OCI-LY1 (cell line): ENCODE measurements at regions not wholly inside any gene's neighbourhood (a gene's known extent, or its start where the extent isn't known, plus 50 kb on each side); places are given as distances from the start of the nearest gene placed in this dataset.

Experiments used
- H2AFZ ChIP-seq: fragments of 200-600 bp; sonication (generic), shearing (Covaris generic); 2 replicates; pipeline ENCODE4 v1.6.0; 2014; ENCODE audit warnings: antibody characterized with exemption, mild to moderate bottlenecking, low read length
- H3F3A ChIP-seq: fragments of 200-600 bp; sonication (generic), shearing (Covaris generic); 2 replicates; pipeline ENCODE4 v1.6.0; 2014; ENCODE audit warnings: mild to moderate bottlenecking, antibody characterized with exemption, low read length, moderate library complexity; ENCODE audit not compliant: insufficient read depth
- H3K27ac ChIP-seq: fragments of 200-600 bp; sonication (generic); 2 replicates; pipeline ENCODE4 v1.5.1; 2014; ENCODE audit warnings: low read length, mixed run types, mild to moderate bottlenecking, low read depth; ENCODE audit not compliant: poor library complexity, severe bottlenecking
- H3K27me3 ChIP-seq: fragments of 200-600 bp; sonication (generic); 2 replicates; pipeline ENCODE4 v1.6.0; 2014; ENCODE audit warnings: antibody characterized with exemption, mild to moderate bottlenecking, low read length, moderate library complexity; ENCODE audit not compliant: insufficient read depth
- H3K36me3 ChIP-seq: fragments of 200-600 bp; sonication (generic); 2 replicates; pipeline ENCODE4 v1.6.1; 2014; ENCODE audit warnings: mild to moderate bottlenecking, antibody characterized with exemption, low read length, moderate library complexity, mixed read lengths; ENCODE audit not compliant: insufficient read depth
- H3K4me1 ChIP-seq: fragments of 200-600 bp; sonication (generic); 2 replicates; pipeline ENCODE4 v1.5.1; 2014; ENCODE audit warnings: mild to moderate bottlenecking, low read length, moderate library complexity; ENCODE audit not compliant: insufficient read depth, severe bottlenecking
- H3K4me2 ChIP-seq: fragments of 200-600 bp; sonication (generic), shearing (Covaris generic); 2 replicates; pipeline ENCODE4 v1.6.1; 2014; ENCODE audit warnings: low read length
- H3K4me3 ChIP-seq: fragments of 200-600 bp; sonication (generic); 2 replicates; pipeline ENCODE4 v1.5.1; 2014; ENCODE audit warnings: low read length, low read depth, mild to moderate bottlenecking, mixed read lengths; ENCODE audit not compliant: poor library complexity, severe bottlenecking
- H3K79me2 ChIP-seq: fragments of 200-600 bp; shearing (Covaris generic); 2 replicates; pipeline ENCODE4 v1.6.1; 2016; ENCODE audit warnings: mixed run types, low read length, mixed read lengths; ENCODE audit not compliant: insufficient read depth
- H3K9ac ChIP-seq: fragments of 200-600 bp; sonication (generic), shearing (Covaris generic); 2 replicates; pipeline ENCODE4 v1.6.1; 2014; ENCODE audit warnings: mild to moderate bottlenecking, low read length, mixed read lengths
- H3K9me2 ChIP-seq: fragments of 200-600 bp; sonication (generic), shearing (Covaris generic); 2 replicates; pipeline ENCODE4 v1.6.1; 2014; ENCODE audit warnings: low read depth, mild to moderate bottlenecking, low read length, mixed read lengths
- H3K9me3 ChIP-seq: fragments of 200-600 bp; shearing (Covaris generic); 2 replicates; pipeline ENCODE4 v1.6.1; 2014; ENCODE audit warnings: low read length, mixed read lengths
- H4K20me1 ChIP-seq: fragments of 200-600 bp; sonication (generic), shearing (Covaris generic); 2 replicates; pipeline ENCODE4 v1.6.0; 2016; ENCODE audit warnings: mild to moderate bottlenecking, low read length; ENCODE audit not compliant: insufficient read depth
- CTCF ChIP-seq: fragments of 200-600 bp; sonication (generic), shearing (Covaris generic); IDR thresholded peaks from 2 replicates; pipeline ENCODE4 v1.5.1; 2017; ENCODE audit warnings: mild to moderate bottlenecking, antibody characterized with exemption, low read length, moderate library complexity, mixed read lengths
- EZH2 ChIP-seq: fragments of 200-600 bp; sonication (generic), shearing (Covaris generic); IDR thresholded peaks from 2 replicates; pipeline ENCODE4 v1.8.0; 2017; ENCODE audit warnings: borderline replicate concordance, mixed run types, mild to moderate bottlenecking, antibody characterized with exemption, low read length, moderate library complexity, mixed read lengths

- no peak overlapping the region for H3K4me2 ChIP-seq
Observed at GRCh38 chr6:71444222-71444621, 155.6 kb downstream of the OGFRL1 start.

GRCh38 chr6:71446057-71446456, 157.4 kb downstream of the OGFRL1 start:
- H3K4me2 ChIP-seq, result no peak overlapping the region
- no peaks in the 10 kb centered on the region for H4K20me1 ChIP-seq
- H3K4me1 ChIP-seq, result no peaks in the 10 kb centered on the region
- H2AFZ ChIP-seq, result no peak overlapping the region
- TF ChIP-seq EZH2, result no peak
- no peak for TF ChIP-seq CTCF
- H3K27ac ChIP-seq, result no peak overlapping the region
- H3F3A ChIP-seq, result no peaks in the 10 kb centered on the region
- H3K9ac ChIP-seq, result no peak overlapping the region
- H3K79me2 ChIP-seq, result no peaks in the 10 kb centered on the region
- no peak overlapping the region for H3K4me3 ChIP-seq
- H3K9me3 ChIP-seq, result no peaks in the 10 kb centered on the region
- H3K36me3 ChIP-seq, result no peaks in the 10 kb centered on the region
- H3K27me3 ChIP-seq, result no peaks in the 10 kb centered on the region
- no peaks in the 10 kb centered on the region for H3K9me2 ChIP-seq

More at GRCh38 chr6:71444222-71444621, 155.6 kb downstream of the OGFRL1 start:
- no peak overlapping the region for H2AFZ ChIP-seq
- TF ChIP-seq EZH2 (no peak), CTCF (peak; percentile 17; the same call in 1 of the 2 replicates)
- no peaks in the 10 kb centered on the region for H3K9me2 ChIP-seq
- no peaks in the 10 kb centered on the region for H3K9me3 ChIP-seq
- no peak overlapping the region for H3K27ac ChIP-seq
- H3K4me1 ChIP-seq, result no peaks in the 10 kb centered on the region
- H3F3A ChIP-seq, result no peaks in the 10 kb centered on the region
- no peaks in the 10 kb centered on the region for H3K79me2 ChIP-seq
- no peaks in the 10 kb centered on the region for H4K20me1 ChIP-seq
- H3K9ac ChIP-seq, result no peak overlapping the region
- no peak overlapping the region for H3K4me3 ChIP-seq
- H3K27me3 ChIP-seq, result no peaks in the 10 kb centered on the region
- H3K36me3 ChIP-seq, result no peaks in the 10 kb centered on the region

GRCh38 chr6:71446470-71446869, 157.9 kb downstream of the OGFRL1 start:
- Histone ChIP-seq H3K36me3 (no peaks in the 10 kb centered on the region), H3K9ac (no peak overlapping the region), H3K4me2 (no peak overlapping the region), H3K79me2 (no peaks in the 10 kb centered on the region), H3K27me3 (no peaks in the 10 kb centered on the region), H3K4me3 (no peak overlapping the region), H3K9me2 (no peaks in the 10 kb centered on the region), H2AFZ (no peak overlapping the region), H3F3A (no peaks in the 10 kb centered on the region), H4K20me1 (no peaks in the 10 kb centered on the region), H3K9me3 (no peaks in the 10 kb centered on the region), H3K27ac (no peak overlapping the region), H3K4me1 (no peaks in the 10 kb centered on the region)
- TF ChIP-seq CTCF (no peak), EZH2 (no peak)
